ENCODE measurements at regions not wholly inside any gene's neighbourhood (a gene's known extent, or its start where the extent isn't known, plus 50 kb on each side); places are given as distances from the start of the nearest gene placed in this dataset.

GRCh38 chr7:80584778-80585177 is 53.7 kb upstream of the CD36 start:
- Histone ChIP-seq H3K9me3 (no peaks in the 10 kb centered on the region), H3K36me3 (no peaks in the 10 kb centered on the region), H3K4me1 (peaks cover 0 to 8% (median 2%) of the 10 kb centered on the region in 6 donors), H3K27me3 (replicated peaks in 1 of 7) (no peaks in the 10 kb centered on the region), H3K27ac (no peak overlapping the region), H3K4me3 (no peak overlapping the region)
- no peak for DNase-seq
- no peak for TF ChIP-seq POLR2AphosphoS5 (IDR thresholded peaks at IDR 0.05)
- no peak for TF ChIP-seq POLR2A (IDR thresholded peaks at IDR 0.05)
- TF ChIP-seq CTCF (IDR thresholded peaks at IDR 0.05 in 8 of 11, conservative IDR thresholded peaks at IDR 0.05 in 3 of 11), result no peak
- intact Hi-C loops (cut with DNase I; ENCODE audit: low total_unique reads), result no loop called here

GRCh38 chr7:80587538-80587937 is 50.9 kb upstream of the CD36 start:
- H3K27me3 ChIP-seq (replicated peaks in 1 of 7), result no peaks in the 10 kb centered on the region
- no peak for DNase-seq
- intact Hi-C loops (cut with DNase I; ENCODE audit: low total_unique reads), result no loop called here
- no peak overlapping the region for H3K27ac ChIP-seq
- 44 to 66% (median 60%) methylated on average over 1 of the region's 1 CpG for WGBS, 5 donors
- no peak for TF ChIP-seq CTCF (IDR thresholded peaks at IDR 0.05 in 8 of 11, conservative IDR thresholded peaks at IDR 0.05 in 3 of 11)
- no peak for TF ChIP-seq POLR2AphosphoS5 (IDR thresholded peaks at IDR 0.05)
- H3K36me3 ChIP-seq, result no peaks in the 10 kb centered on the region
- H3K9me3 ChIP-seq, result no peaks in the 10 kb centered on the region
- peaks cover 0 to 11% (median 4%) of the 10 kb centered on the region in 6 donors for H3K4me1 ChIP-seq
- H3K4me3 ChIP-seq, result no peak overlapping the region

GRCh38 chr7:80588591-80588990 is 49.9 kb upstream of the CD36 start:
- no peaks in the 10 kb centered on the region for H3K9me3 ChIP-seq
- H3K27me3 ChIP-seq (replicated peaks in 1 of 7), result no peaks in the 10 kb centered on the region
- DNase-seq, result no peak
- intact Hi-C loops (cut with DNase I; ENCODE audit: low total_unique reads), result no loop called here
- peak overlapping the region in 3 of 8 donors; percentile 43 to 72 (median 43) for H3K27ac ChIP-seq
- no peaks in the 10 kb centered on the region for H3K36me3 ChIP-seq
- no peak for TF ChIP-seq POLR2AphosphoS5 (IDR thresholded peaks at IDR 0.05)
- no peak for TF ChIP-seq POLR2A (IDR thresholded peaks at IDR 0.05)
- WGBS, 5 donors, result 67 to 83% (median 74%) methylated on average over 3 of the region's 3 CpGs
- no peak overlapping the region for H3K4me3 ChIP-seq
- peaks cover 0 to 11% (median 2%) of the 10 kb centered on the region in 6 donors for H3K4me1 ChIP-seq

Data from spleen (tissue), 11 donors.